Thymus (tissue), 11 donors: ENCODE measurements at regions not wholly inside any gene's neighbourhood (a gene's known extent, or its start where the extent isn't known, plus 50 kb on each side); places are given as distances from the start of the nearest gene placed in this dataset.

Experiments used
- DNase-seq, 9 donors: peaks; one replicate each; pipeline ENCODE4 v3.0.0-alpha.2; 2013; ENCODE audit warnings: low spot score in 9 of 9, low read depth in 6 of 9, missing footprints in 1 of 9
- H3K27ac ChIP-seq, 2 donors: one replicate each; pipeline ENCODE4 v1.5.1; 2013; ENCODE audit warnings: control low read depth in 1 of 2, low read depth in 1 of 2, low read length in 1 of 2, mild to moderate bottlenecking in 1 of 2, moderate library complexity in 1 of 2
- H3K27me3 ChIP-seq, 2 donors: one replicate each; pipeline ENCODE4 v1.5.1; 2013; ENCODE audit warnings: low read length in 1 of 2; ENCODE audit not compliant: control insufficient read depth in 2 of 2, insufficient read depth in 1 of 2
- H3K36me3 ChIP-seq, 2 donors: one replicate each; pipeline ENCODE4 v1.5.1; 2013; ENCODE audit warnings: low read length in 1 of 2, mild to moderate bottlenecking in 1 of 2, moderate library complexity in 1 of 2; ENCODE audit not compliant: control insufficient read depth in 2 of 2, insufficient read depth in 2 of 2
- H3K4me1 ChIP-seq, 2 donors: one replicate each; pipeline ENCODE4 v1.5.1; 2013; ENCODE audit warnings: low read length in 2 of 2; ENCODE audit not compliant: control insufficient read depth in 2 of 2, insufficient read depth in 2 of 2
- H3K4me3 ChIP-seq, 2 donors: one replicate each; pipeline ENCODE4 v1.5.1; 2013; ENCODE audit warnings: low read length in 2 of 2, control low read depth in 1 of 2, mild to moderate bottlenecking in 1 of 2
- H3K9me3 ChIP-seq, 2 donors: one replicate each; pipeline ENCODE4 v1.5.1; 2013; ENCODE audit warnings: low read length in 1 of 2, mild to moderate bottlenecking in 1 of 2; ENCODE audit not compliant: control insufficient read depth in 2 of 2, insufficient read depth in 1 of 2
- WGBS: extraction: QIAGEN DNeasy Blood & Tissue Kit; methylation state at CpG from one replicate; pipeline ENCODE4 v1.1.7; 2013; 5-methylcytosine and 5-hydroxymethylcytosine counted together
- donor health status: healthy.

GRCh38 chr22:48803171-48803947 is 1024.3 kb downstream of the BRD1 start:
- no peak overlapping the region for H3K4me3 ChIP-seq
- no peaks in the 10 kb centered on the region for H3K4me1 ChIP-seq
- H3K27me3 ChIP-seq = no peaks in the 10 kb centered on the region
- H3K36me3 ChIP-seq = no peaks in the 10 kb centered on the region
- no peak overlapping the region for H3K27ac ChIP-seq
- 68% methylated on average over 19 of the region's 19 CpGs for WGBS
- no peak for DNase-seq
- H3K9me3 ChIP-seq = no peaks in the 10 kb centered on the region

DNA sequence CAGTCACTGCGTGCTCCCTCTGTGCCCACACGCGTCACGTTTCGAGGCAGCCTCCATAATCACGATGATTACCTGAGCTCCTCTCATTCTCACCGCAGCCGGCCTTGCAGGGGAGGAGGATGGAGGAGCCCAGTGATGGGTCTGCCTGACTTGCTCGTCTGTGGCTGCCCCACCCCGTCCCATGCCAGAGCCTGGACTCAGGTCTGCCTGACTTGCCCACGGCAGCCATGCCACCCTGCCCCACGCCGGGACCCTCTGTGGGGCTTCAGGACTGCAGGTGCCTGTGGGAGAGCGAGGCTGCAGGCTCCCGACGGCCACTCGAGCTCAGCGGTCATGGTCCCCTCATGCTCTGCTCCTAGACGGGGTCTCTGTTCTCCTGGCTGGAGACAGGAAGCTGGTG is 1025.1 kb downstream of the BRD1 start:
- Histone ChIP-seq H3K4me3 (no peak overlapping the region), H3K27ac (no peak overlapping the region), H3K27me3 (no peaks in the 10 kb centered on the region), H3K4me1 (no peaks in the 10 kb centered on the region), H3K9me3 (no peaks in the 10 kb centered on the region), H3K36me3 (no peaks in the 10 kb centered on the region)
- DNase-seq = no peak
- 83% methylated on average over 19 of the region's 19 CpGs for WGBS

- Histone ChIP-seq H3K27ac (no peak overlapping the region), H3K4me1 (no peaks in the 10 kb centered on the region), H3K27me3 (no peaks in the 10 kb centered on the region), H3K4me3 (no peak overlapping the region), H3K9me3 (no peaks in the 10 kb centered on the region), H3K36me3 (no peaks in the 10 kb centered on the region)
- 94% methylated on average over 14 of the region's 14 CpGs for WGBS
- DNase-seq = no peak
Observed at GRCh38 chr22:48800886-48801607, 1026.6 kb downstream of the BRD1 start.

- no peak for DNase-seq
- Histone ChIP-seq H3K9me3 (no peaks in the 10 kb centered on the region), H3K27ac (no peak overlapping the region), H3K4me3 (no peak overlapping the region), H3K27me3 (no peaks in the 10 kb centered on the region), H3K36me3 (no peaks in the 10 kb centered on the region), H3K4me1 (no peaks in the 10 kb centered on the region)
- WGBS = 80% methylated on average over 23 of the region's 23 CpGs
Observed at GRCh38 chr22:48800036-48800885, 1027.4 kb downstream of the BRD1 start.

GRCh38 chr22:48799227-48799970 is 1028.3 kb downstream of the BRD1 start:
- no peaks in the 10 kb centered on the region for H3K27me3 ChIP-seq
- no peak overlapping the region for H3K4me3 ChIP-seq
- no peak overlapping the region for H3K27ac ChIP-seq
- no peaks in the 10 kb centered on the region for H3K36me3 ChIP-seq
- H3K9me3 ChIP-seq = no peaks in the 10 kb centered on the region
- H3K4me1 ChIP-seq = no peaks in the 10 kb centered on the region
- WGBS = 95% methylated on average over 18 of the region's 18 CpGs
- DNase-seq = no peak

DNA sequence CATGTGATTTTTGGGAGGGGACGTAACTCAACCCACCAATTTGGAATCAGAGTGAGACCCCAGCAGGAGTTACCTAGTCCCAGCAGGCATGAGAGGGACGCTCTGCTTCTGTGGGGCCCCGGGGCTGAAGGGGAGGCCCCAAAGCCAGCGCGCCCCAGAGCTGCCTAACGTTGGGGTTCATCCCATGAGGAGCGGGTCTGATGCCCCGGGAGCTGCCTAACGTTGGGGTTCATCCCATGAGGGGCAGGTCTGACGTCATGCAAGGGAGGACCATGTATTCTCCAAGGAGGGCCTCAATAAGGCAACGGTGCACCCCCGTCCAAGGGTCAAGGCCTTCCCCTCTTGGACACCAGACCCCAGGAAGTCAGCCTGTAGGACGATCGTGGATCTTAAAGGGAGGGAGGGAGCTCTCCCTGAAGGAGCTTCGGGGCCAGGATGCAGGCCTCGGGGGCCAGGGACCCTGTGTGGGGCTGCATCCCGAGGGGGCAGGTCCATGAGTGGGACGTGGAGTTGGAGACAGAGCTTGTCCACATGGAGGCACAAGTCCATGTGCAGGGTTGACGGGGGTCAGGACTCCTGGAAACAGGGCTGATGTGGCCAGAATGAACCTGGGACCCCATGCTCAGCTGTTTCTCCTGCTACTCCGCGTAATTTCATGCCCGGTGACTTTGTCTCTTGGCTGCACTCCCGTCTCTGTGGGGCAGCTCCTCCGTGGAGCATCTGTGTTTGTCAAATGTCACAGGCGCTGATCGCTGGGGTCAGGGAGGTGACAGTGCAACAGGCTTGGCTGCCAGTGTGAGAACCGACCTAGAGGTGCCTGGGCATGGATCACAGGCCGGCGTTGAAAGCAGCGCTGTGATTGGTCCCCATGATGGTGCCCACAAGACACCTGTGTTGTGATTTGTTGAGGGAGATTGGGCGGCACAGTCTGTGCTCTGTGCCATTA is 1029.1 kb downstream of the BRD1 start:
- no peak overlapping the region for H3K4me3 ChIP-seq
- H3K9me3 ChIP-seq = no peaks in the 10 kb centered on the region
- no peaks in the 10 kb centered on the region for H3K36me3 ChIP-seq
- H3K4me1 ChIP-seq = no peaks in the 10 kb centered on the region
- H3K27me3 ChIP-seq = no peaks in the 10 kb centered on the region
- no peak for DNase-seq
- WGBS = 91% methylated on average over 31 of the region's 31 CpGs
- H3K27ac ChIP-seq = no peak overlapping the region

GRCh38 chr22:48797731-48798130 is 1029.9 kb downstream of the BRD1 start:
- no peak overlapping the region for H3K4me3 ChIP-seq
- no peaks in the 10 kb centered on the region for H3K36me3 ChIP-seq
- H3K27ac ChIP-seq = no peak overlapping the region
- no peaks in the 10 kb centered on the region for H3K27me3 ChIP-seq
- no peak for DNase-seq
- H3K9me3 ChIP-seq = no peaks in the 10 kb centered on the region
- H3K4me1 ChIP-seq = no peaks in the 10 kb centered on the region
- WGBS = 93% methylated on average over 8 of the region's 8 CpGs
